Hepatocyte (in vitro differentiated cells): ENCODE measurements at regions not wholly inside any gene's neighbourhood (a gene's known extent, or its start where the extent isn't known, plus 50 kb on each side); places are given as distances from the start of the nearest gene placed in this dataset.

ENCODE experiments used
- CTCF ChIP-seq: fragments of 200-600 bp; sonication (generic); IDR thresholded peaks from 2 replicates; pipeline ENCODE4 v1.5.1; 2016; ENCODE audit warnings: antibody characterized with exemption, mild to moderate bottlenecking; ENCODE audit not compliant: poor library complexity
- EZH2 ChIP-seq: fragments of 200-600 bp; sonication (generic); IDR thresholded peaks from 2 replicates; pipeline ENCODE4 v1.6.1; 2016; ENCODE audit warnings: antibody characterized with exemption, mild to moderate bottlenecking, borderline replicate concordance

GRCh38 chr5:4614088-4614487 lies 526.0 kb upstream of the ADAMTS16 start:
- TF ChIP-seq CTCF (no peak), EZH2 (no peak)
